GM18505 (cell line): ENCODE measurements at regions not wholly inside any gene's neighbourhood (a gene's known extent, or its start where the extent isn't known, plus 50 kb on each side); places are given as distances from the start of the nearest gene placed in this dataset.

Experiments
- ATAC-seq: cut with Tn5 transposase; IDR thresholded peaks from one replicate; pipeline ENCODE4 v1.9.1; 2021; ENCODE audit not compliant: unreplicated experiment
- POLR2A ChIP-seq: IDR thresholded peaks from 4 replicates; pipeline ENCODE4 v1.6.1; 2011; ENCODE audit warnings: borderline replicate concordance; ENCODE audit not compliant: insufficient read depth, insufficient read length; ENCODE audit errors: extremely low read depth

DNA sequence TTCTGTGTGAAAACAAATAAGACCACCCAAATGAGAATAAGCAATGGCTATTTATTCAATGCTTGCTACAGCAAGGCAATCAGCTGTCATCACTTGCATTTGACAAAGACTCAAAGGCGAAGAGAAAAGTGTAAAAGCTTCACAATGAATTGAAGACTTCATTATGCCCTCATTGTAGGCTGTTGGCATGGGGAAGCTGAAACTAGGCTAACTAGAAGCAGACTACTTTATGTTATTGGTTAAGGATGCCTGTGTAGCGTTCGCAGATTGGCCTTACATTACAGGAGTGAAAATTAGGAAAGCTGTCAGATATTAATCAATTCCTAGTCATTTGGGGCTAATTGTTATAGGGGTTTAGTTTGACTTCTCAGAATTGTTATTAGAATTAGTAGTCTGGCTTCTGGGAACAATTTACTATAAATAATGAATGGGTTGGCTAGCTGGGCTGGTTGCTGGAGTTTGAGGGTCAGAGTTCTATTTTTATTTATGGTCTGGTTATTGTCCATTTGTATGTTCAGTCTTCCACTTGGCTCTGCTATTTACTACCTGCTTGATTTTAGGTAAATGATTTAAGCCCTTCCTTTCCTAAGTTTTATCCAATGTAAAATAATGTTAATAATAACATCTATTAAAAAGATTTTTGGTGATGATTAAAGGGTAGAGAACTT lies 437.2 kb upstream of the SYT4 start:
- TF ChIP-seq POLR2A, result no peak
- ATAC-seq, result no peak

DNA sequence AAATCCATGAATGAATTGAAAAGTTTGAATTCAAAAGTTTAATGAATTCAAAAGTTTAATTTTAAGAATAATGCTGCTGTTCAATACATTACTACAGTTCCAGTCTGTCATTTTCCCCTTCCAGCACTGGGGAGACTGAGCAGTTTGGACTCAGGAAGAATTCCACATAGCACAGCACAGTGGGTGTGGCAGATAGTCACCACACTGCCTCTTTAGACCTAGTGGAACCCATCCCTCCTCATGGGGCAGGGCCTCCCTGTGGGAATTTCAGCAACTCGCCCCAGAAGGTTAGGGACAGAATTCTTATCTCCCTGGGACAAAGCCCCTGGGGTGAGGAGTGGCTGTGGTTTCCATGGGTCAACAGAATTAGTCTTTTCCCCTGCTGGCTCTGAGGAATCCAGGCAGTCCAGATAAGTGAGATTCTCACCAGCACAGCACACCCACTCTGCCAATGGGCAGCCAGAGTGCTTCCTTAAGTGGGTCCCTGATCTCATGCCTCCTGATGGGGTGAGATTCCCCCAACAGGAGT lies 442.0 kb upstream of the SYT4 start:
- no peak for TF ChIP-seq POLR2A
- no peak for ATAC-seq

DNA sequence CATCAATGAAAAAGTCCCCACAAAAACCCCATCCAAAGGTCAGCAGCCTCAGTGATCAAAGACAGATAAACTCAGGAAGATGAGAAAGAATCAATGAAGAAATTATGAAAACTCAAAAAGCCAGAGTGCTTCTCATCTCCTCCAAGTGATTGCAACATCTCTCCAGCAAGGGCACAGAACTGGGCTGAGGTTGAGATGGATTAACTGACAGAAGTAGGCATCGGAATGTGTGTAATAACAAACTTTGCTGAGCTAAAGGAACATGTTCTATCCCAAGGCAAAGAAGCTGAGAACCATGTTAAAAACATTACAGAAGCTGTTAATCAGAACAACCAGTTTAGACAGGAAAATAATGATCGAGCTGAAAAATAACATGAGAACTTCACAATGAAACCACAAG lies 442.8 kb upstream of the SYT4 start:
- no peak for TF ChIP-seq POLR2A
- no peak for ATAC-seq

DNA sequence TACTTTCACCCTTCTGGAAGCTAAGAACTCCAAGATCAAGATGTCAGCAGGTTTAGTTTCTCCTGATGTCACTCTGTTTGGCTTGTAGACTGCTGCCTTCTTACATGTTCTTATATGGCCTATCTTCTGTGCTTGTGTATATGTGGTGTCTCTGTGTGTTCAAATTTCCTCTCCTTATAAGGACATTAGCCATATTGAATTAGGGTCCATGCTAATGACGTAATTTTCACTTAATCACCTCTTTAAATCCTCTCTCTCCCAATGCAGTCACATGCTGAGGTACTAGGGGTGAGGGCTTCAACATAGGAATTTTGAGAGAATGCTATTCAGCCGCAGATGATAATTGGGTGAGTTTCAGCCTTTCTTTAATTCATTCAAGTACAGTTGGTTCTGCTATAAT lies 458.3 kb upstream of the SYT4 start:
- no peak for TF ChIP-seq POLR2A
- ATAC-seq, result no peak

GRCh38 chr18:43744960-43745745 lies 467.9 kb upstream of the SYT4 start:
- no peak for ATAC-seq
- TF ChIP-seq POLR2A, result no peak

DNA sequence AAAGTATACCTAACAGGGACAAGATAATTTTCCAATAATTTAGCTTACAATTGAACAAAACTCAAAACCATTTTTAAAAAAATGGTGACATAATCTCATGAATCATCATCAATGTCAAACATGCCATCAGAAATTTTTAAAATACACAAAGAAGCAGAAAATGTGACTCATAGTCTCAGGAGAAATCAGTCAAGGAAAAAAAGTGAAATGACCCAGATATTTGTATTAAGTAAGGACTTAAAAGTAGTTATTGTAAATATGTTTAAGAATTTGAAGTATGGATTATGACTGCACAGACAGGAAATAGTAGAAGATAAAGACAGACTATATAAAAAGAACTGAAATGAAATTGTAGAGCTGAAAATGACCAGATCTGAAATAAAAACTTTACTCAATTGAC lies 473.9 kb upstream of the SYT4 start:
- TF ChIP-seq POLR2A, result no peak

DNA sequence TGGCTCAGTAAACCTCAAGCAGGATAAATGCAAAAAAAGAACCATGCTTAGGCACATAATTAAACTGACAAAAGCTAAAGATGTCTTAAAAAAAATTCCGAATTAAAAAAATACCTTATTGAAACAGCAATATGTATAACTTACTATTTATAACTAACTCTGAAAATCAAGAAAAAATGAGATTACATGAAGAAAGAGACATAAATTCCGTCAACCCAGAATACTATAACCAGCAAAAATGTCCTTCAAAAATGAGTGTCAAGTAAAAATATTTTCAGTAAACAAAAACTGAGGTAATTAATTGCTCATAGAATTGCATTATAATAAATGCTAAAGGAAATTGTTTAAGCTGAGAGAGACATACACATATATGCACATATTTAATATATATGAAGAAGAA lies 474.5 kb upstream of the SYT4 start:
- TF ChIP-seq POLR2A, result no peak

More for the DNA sequence above, 473.9 kb upstream of the SYT4 start:
- ATAC-seq, result no peak

DNA sequence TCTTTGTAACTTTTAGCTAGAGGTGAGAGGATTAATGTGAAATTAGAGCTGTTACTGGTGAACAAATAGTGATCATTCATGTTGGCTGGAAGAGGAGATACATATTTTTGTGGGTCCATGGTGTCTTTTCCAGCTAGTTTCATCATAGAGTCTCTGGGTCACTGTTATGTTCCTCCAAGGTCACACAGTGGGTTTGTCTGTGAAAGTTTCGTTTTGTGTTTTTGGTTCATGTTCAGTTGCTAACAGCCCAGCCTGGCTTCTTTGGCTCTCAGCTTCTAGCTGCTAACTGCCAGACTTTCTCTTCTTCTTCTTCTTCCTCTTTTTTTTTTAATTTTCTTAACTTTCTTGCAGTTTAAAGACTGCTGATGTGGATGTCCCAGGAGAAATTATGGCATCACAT lies 480.0 kb upstream of the SYT4 start:
- no peak for TF ChIP-seq POLR2A
- ATAC-seq, result no peak

More for the DNA sequence above, 474.5 kb upstream of the SYT4 start:
- ATAC-seq, result no peak

DNA sequence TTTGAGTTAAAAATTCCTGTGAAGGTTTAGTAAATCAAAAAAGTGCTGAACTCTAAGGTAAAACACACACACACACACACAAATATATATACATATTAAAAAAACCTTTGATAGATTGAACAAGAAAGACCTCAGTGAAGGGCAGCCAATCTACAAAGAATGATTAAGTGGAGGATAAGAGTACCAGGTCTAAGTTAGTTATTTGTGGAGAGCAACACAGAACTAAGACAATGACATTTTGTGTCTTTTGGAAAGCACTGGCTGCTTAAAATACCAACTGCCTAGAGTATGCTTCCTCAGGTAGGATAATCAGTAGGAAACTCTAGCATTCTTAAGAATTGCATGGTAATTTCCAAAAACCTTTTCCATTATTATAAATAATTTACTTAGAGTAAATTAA lies 481.4 kb upstream of the SYT4 start:
- ATAC-seq, result no peak
- TF ChIP-seq POLR2A, result no peak

- no peak for TF ChIP-seq POLR2A
- ATAC-seq, result no peak
These were observed 482.7 kb upstream of the SYT4 start for GRCh38 chr18:43760010-43760409.

- TF ChIP-seq POLR2A, result no peak
- no peak for ATAC-seq
These were observed 495.6 kb upstream of the SYT4 start for GRCh38 chr18:43772907-43773306.

DNA sequence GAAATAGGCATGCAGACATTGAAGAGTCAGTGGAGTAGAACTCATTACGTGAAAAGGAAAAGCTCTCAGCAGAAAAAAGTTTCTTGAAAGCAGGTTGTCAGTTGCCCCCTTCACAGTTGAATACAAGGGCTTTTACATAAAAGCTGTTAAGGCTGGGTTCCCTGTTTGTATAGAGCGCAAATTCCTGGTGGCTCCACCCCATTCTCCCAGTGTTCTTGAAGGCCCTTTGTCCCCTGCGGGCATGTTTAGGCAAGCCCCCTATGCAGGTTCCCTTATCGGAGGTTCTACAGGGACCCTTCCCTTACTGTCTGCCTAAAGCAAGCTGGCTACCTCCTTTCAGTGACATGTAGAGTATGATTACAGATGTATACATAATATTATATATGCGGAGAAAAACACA lies 497.2 kb upstream of the SYT4 start:
- TF ChIP-seq POLR2A, result no peak
- no peak for ATAC-seq

DNA sequence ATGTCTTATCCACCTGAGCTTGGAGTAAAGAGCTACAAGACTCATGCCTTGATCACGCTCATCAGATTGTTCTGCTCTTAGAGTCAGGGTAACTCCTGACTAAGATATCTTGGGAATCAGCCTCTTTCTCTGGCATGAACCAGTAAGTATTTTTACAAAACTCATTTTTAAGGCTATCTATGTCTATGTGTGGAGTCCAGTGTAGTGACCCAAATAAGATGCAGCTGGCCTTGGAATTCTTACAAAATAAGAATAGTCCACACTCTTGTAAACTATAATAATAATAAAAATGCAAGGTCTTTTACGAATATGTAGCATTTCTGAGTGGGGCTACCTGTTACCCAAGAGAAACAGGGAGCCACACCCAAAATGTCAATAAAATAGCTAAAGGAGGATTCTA lies 498.3 kb upstream of the SYT4 start:
- no peak for ATAC-seq
- no peak for TF ChIP-seq POLR2A

DNA sequence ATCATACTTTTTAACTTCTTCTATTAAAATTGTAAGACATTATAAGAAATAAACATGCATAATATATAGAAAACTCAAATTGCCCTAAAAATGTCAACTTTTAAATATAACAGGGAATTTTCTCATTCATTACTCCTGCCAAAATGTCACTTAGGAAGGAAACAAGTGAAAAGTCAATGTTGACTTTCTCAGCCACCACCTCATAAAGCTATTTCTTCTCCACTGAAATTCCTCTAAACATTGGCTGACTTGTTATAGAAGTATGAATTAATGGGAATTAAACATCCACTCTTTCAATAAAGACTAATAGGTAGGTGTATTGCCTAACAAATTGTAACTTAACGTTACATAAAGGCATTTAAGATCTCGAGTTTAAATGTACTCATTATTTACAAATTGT lies 499.7 kb upstream of the SYT4 start:
- TF ChIP-seq POLR2A, result no peak
- ATAC-seq, result no peak
